ENCODE measurements at regions not wholly inside any gene's neighbourhood (a gene's known extent, or its start where the extent isn't known, plus 50 kb on each side); places are given as distances from the start of the nearest gene placed in this dataset.

DNA sequence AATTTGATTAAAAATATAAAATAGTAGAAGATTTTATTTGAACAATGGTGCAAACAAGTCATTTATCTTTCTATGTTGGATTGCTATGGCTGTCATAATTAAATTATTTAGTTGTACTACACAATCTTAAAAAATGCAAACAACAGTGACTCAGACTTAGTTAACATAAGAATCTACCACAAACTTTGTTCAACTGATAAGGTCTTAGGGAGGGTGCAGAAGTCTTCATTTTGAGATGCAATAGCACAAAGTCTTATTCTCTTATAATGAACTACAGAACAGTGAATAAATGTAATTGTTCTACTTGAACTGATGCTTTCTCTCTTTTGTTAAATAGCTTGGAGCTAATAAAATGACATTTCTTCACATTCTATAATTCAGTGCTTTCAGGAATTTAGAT lies 482.8 kb upstream of the NAALADL2 start:
- Mint-ChIP-seq H3K27me3 (ENCODE audit: unreplicated experiment) (no peaks in the 10 kb centered on the region), H3K9me3 (ENCODE audit: unreplicated experiment) (no peaks in the 10 kb centered on the region), H3K27ac (ENCODE audit: unreplicated experiment) (no peak overlapping the region), H3K4me1 (ENCODE audit: unreplicated experiment) (no peaks in the 10 kb centered on the region), H3K36me3 (ENCODE audit: low read depth, unreplicated experiment) (no peaks in the 10 kb centered on the region), H3K4me3 (ENCODE audit: unreplicated experiment) (no peak overlapping the region)
- no peak for DNase-seq (ENCODE audit: low spot score)
- TF ChIP-seq, protein P1, sequence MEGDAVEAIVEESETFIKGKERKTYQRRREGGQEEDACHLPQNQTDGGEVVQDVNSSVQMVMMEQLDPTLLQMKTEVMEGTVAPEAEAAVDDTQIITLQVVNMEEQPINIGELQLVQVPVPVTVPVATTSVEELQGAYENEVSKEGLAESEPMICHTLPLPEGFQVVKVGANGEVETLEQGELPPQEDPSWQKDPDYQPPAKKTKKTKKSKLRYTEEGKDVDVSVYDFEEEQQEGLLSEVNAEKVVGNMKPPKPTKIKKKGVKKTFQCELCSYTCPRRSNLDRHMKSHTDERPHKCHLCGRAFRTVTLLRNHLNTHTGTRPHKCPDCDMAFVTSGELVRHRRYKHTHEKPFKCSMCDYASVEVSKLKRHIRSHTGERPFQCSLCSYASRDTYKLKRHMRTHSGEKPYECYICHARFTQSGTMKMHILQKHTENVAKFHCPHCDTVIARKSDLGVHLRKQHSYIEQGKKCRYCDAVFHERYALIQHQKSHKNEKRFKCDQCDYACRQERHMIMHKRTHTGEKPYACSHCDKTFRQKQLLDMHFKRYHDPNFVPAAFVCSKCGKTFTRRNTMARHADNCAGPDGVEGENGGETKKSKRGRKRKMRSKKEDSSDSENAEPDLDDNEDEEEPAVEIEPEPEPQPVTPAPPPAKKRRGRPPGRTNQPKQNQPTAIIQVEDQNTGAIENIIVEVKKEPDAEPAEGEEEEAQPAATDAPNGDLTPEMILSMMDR (IDR thresholded peaks at IDR 0.05; ENCODE audit: unreplicated experiment) = no peak

DNA sequence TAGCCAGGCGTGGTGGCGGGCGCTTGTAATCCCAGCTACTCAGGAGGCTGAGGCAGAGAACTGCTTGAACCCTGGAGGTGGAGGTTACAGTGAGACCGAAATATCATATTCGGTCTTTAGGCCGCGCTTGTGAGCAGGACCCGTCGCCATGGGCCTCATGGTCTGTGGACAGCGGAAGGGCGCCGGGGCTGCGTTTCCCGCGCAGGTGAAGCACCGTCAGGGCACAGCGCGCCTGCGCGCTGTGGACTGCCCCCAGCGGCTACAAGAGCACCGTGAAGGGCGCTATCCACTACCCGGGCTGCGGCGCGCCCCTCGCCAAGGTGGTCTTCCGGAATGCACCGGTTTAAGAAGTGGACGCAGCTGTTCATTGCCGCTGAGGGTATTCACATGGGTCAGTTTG lies 482.0 kb upstream of the NAALADL2 start:
- DNase-seq (ENCODE audit: low spot score) = no peak
- Mint-ChIP-seq H3K36me3 (ENCODE audit: low read depth, unreplicated experiment) (no peaks in the 10 kb centered on the region), H3K9me3 (ENCODE audit: unreplicated experiment) (no peaks in the 10 kb centered on the region), H3K4me3 (ENCODE audit: unreplicated experiment) (no peak overlapping the region), H3K27ac (ENCODE audit: unreplicated experiment) (no peak overlapping the region), H3K4me1 (ENCODE audit: unreplicated experiment) (no peaks in the 10 kb centered on the region), H3K27me3 (ENCODE audit: unreplicated experiment) (no peaks in the 10 kb centered on the region)
- TF ChIP-seq, protein P1 (IDR thresholded peaks at IDR 0.05; ENCODE audit: unreplicated experiment) = no peak

DNA sequence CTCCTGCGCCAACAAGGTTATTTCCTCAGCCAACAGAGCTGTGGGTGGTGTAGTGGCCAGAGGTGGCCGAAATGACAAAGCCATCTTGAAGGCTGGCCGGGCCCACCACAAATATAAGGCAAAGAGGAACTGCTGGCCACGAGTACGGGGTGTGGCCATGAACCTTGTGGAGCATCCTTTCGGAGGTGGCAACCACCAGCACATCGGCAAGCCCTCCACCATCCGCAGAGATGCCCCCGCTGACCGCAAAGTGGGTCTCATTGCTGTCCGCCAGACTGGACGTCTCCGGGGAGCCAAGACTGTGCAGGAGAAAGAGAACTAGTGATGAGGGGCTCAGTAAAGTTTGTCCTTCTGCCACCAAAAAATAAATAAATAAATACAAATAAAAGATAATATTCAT lies 481.4 kb upstream of the NAALADL2 start:
- no peaks in the 10 kb centered on the region for H3K9me3 Mint-ChIP-seq (ENCODE audit: unreplicated experiment)
- no peaks in the 10 kb centered on the region for H3K36me3 Mint-ChIP-seq (ENCODE audit: low read depth, unreplicated experiment)
- TF ChIP-seq, protein P1 (IDR thresholded peaks at IDR 0.05; ENCODE audit: unreplicated experiment) = no peak
- DNase-seq (ENCODE audit: low spot score) = no peak
- H3K27me3 Mint-ChIP-seq (ENCODE audit: unreplicated experiment) = no peaks in the 10 kb centered on the region
- H3K4me1 Mint-ChIP-seq (ENCODE audit: unreplicated experiment) = no peaks in the 10 kb centered on the region
- no peak overlapping the region for H3K27ac Mint-ChIP-seq (ENCODE audit: unreplicated experiment)
- H3K4me3 Mint-ChIP-seq (ENCODE audit: unreplicated experiment) = no peak overlapping the region

DNA sequence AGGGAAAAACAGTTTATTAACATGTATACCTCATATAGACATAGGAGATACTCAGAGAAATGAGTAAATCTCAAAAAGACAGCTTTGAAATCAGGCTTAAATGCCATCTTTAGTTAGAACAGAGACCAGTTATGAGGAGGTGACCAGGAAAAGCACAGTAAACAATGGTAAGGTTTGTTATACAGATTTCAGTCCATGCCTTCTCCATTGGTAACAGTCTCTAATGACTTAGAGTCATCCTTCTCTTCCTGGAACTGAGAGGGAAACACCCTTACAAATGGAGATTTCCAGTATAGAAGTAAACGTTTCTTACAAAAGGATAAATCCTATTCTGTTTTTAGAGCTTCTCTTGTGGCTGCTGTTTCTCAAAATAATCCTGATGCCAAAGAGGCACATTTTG lies 476.3 kb upstream of the NAALADL2 start:
- Mint-ChIP-seq H3K27me3 (ENCODE audit: unreplicated experiment) (no peaks in the 10 kb centered on the region), H3K4me3 (ENCODE audit: unreplicated experiment) (no peak overlapping the region), H3K4me1 (ENCODE audit: unreplicated experiment) (no peaks in the 10 kb centered on the region), H3K9me3 (ENCODE audit: unreplicated experiment) (peaks cover 5% of the 10 kb centered on the region), H3K36me3 (ENCODE audit: low read depth, unreplicated experiment) (no peaks in the 10 kb centered on the region), H3K27ac (ENCODE audit: unreplicated experiment) (no peak overlapping the region)
- DNase-seq (ENCODE audit: low spot score) = no peak
- TF ChIP-seq, protein P1 (IDR thresholded peaks at IDR 0.05; ENCODE audit: unreplicated experiment) = no peak

DNA sequence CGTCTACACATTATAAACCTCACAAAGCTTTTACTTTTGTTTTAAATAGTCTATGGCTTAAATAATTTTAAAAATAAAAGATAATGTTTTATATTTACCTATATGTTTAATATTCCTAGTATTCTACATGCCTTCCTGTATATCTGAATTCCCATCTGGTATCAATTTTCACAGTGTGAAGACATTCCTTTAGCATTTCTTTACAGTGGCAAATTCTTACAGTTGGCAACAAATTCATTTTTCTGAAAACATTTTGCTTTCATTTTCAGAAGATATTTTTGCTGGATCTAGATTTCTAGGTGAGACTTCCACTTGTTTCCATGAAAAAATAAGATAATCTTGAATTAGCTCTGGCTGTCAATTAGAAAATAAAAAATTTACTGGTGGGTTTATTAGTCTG lies 471.4 kb upstream of the NAALADL2 start:
- Mint-ChIP-seq H3K27me3 (ENCODE audit: unreplicated experiment) (no peaks in the 10 kb centered on the region), H3K4me1 (ENCODE audit: unreplicated experiment) (no peaks in the 10 kb centered on the region), H3K9me3 (ENCODE audit: unreplicated experiment) (peaks cover 5% of the 10 kb centered on the region), H3K4me3 (ENCODE audit: unreplicated experiment) (no peak overlapping the region), H3K27ac (ENCODE audit: unreplicated experiment) (no peak overlapping the region), H3K36me3 (ENCODE audit: low read depth, unreplicated experiment) (no peaks in the 10 kb centered on the region)
- DNase-seq (ENCODE audit: low spot score) = no peak
- TF ChIP-seq, protein P1 (IDR thresholded peaks at IDR 0.05; ENCODE audit: unreplicated experiment) = no peak

All from endothelial cell (in vitro differentiated cells).